SK-N-MC (cell line): ENCODE measurements at regions not wholly inside any gene's neighbourhood (a gene's known extent, or its start where the extent isn't known, plus 50 kb on each side); places are given as distances from the start of the nearest gene placed in this dataset.

ENCODE experiments used
- EZH2 ChIP-seq: fragments of 200-600 bp; sonication (generic); IDR thresholded peaks from one replicate; pipeline ENCODE4 v1.6.1; 2017; ENCODE audit warnings: antibody characterized with exemption
- FOXP2 ChIP-seq: optimal IDR thresholded peaks from 2 replicates; pipeline ENCODE3; 2011; ENCODE audit warnings: mild to moderate bottlenecking, moderate library complexity; ENCODE audit not compliant: insufficient read depth; ENCODE audit errors: extremely low read length, control extremely low read depth
- POLR2AphosphoS5 ChIP-seq: IDR thresholded peaks from 2 replicates; pipeline ENCODE4 v1.6.1; 2012; ENCODE audit warnings: mild to moderate bottlenecking, low read depth, low read length, borderline replicate concordance

GRCh38 chr12:38153737-38154061, 162.9 kb upstream of the ALG10B start:
- no peak for TF ChIP-seq POLR2AphosphoS5
- no peak for TF ChIP-seq EZH2
- no peak for TF ChIP-seq FOXP2
